GM19023 (cell line): ENCODE measurements at regions not wholly inside any gene's neighbourhood (a gene's known extent, or its start where the extent isn't known, plus 50 kb on each side); places are given as distances from the start of the nearest gene placed in this dataset.
"Not testable (repeated sequence)": the region's sequence is repeated elsewhere in the genome, so short reads cannot be mapped to it uniquely, and the experiment has no call there.

Experiments
- ATAC-seq: cut with Tn5 transposase; IDR thresholded peaks from one replicate; pipeline ENCODE4 v1.9.1; 2021; ENCODE audit warnings: mild to moderate bottlenecking, moderate library complexity; ENCODE audit not compliant: unreplicated experiment

DNA sequence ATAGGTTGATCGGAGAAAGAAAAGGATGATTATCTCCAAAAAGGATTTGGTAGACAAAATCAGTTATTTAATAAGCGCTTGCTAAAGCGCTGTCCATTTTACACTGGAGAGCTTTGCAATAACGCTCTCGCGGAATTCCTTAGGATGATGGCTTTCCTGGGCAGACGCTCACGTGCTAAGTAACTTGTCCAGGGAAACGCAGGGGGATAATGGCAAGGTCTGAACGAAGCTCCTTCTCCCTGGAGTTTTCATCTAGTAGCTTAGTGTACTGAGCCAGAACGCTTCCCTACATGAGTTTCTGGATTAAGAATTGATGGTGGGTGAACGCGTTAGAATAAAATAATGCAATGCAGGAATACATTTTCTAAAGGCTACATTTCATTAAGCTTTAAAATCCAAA lies 739.5 kb upstream of the SALL3 start:
- ATAC-seq: no peak

DNA sequence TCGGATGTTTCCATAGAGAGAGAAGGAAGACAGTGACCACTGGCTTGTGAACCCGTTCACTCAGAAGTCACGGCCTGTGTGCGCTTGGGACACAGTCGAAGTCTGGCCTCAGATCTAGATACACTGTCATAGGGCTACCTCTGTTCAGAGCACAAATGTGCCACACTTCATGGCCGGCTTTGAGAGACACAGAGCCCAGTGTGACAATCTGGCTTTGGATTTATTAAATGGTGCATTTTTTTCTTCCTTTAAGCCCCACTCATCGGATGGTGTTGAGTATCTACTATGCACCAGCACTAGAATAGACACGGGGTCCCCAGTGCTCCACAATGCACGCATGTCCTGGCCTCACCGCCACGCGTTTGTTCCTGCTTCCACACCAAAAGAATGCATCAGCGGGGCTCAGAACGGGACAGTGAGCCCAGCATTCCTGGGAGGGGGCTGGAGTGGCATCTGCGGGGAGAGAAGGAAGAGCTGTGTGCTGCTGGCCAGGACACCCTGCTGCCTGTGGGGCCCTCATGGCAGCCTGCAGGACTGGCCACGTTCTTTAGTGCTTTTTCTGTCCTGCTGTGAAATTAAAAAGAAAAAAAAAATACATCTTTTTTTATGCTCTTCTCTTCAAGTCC lies 738.9 kb upstream of the SALL3 start:
- ATAC-seq: no peak

DNA sequence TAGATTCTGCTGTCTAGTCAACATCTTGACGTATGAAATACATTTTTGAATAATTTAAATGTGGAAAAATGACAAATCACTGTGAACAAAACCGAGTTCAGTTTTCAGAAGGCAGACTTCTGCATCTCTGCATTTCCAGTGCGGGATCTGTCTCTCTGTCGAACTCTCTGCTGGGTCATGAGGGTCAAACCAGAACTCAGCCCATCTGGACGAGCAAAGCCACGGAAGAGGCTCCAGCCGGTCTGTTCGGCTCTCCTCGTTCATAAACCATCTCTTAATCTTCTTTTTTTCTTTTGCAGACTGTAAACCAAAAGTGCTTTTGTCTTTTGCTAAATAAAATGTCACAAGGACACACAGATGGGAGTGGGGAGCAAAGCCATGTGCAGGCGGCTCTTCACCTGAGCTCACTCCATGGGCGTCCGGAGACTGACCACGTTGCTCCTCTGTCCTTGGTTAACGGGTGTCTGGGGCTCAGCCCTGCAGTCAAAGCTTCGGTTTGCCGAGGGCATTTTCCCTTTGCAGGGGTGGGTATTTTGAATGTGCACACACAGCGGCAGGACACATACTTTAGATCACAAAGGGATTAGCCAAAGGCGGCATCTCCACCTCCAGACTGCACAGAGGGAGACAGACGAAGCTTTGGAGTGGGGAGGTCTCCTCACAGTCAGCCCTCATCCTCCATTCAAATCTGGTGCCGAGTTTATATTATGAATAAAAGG lies 737.9 kb upstream of the SALL3 start:
- ATAC-seq: no peak

DNA sequence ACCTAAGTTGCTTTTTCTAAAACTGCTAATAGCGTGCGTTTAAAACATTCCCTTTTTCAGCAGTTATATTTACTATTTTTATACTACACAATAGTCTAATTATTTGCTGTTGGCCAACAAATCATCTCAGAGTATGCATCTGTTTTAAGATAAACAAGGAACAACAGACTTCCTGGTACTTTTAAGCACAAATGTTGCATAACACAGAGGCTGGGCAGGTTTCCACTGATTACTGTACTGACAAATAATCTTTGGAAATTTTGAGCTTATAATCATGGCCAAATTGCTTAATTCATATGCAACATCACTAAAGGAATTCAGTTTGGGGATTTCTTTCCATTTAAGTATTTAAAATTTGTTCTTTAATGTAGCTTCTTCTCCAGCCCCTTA lies 737.4 kb upstream of the SALL3 start:
- ATAC-seq: no peak

DNA sequence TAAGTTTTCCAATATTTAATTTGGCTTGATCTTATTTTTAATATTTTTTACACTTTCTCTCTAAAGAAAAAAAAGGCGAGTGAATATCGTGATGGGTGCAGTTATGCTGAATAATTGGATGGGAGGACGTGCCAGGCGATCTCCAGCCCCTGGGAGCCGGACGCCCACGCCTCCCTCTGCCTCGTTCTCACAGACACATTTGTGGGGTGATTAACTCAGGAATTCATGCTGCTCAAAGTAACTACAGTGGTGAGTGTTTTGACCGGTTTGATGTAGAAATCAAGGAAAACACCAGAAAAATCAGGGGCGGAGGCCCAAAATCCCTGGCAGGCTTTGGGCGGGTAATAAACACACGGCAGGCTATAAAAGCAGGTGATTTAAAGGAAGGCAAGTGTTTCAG lies 736.8 kb upstream of the SALL3 start:
- no peak for ATAC-seq

DNA sequence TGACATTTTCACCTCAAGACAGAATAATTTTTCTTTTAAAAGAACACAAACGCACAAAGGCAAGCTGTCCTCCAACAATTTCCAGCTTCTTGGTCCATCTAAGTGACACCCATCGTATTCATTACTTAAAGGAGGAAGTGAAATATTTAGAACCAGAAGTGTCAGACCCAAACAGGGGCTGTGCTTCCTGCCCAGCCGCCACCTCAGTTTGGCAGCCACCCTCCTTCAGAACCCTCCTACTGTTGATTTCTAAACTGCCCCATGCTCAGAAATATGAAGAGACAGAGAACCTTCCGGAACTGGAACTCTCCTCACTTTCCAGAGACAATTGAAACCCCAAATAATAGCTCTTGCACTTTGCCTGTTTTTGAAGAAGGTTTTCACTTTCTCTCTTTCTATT lies 734.8 kb upstream of the SALL3 start:
- ATAC-seq: no peak

DNA sequence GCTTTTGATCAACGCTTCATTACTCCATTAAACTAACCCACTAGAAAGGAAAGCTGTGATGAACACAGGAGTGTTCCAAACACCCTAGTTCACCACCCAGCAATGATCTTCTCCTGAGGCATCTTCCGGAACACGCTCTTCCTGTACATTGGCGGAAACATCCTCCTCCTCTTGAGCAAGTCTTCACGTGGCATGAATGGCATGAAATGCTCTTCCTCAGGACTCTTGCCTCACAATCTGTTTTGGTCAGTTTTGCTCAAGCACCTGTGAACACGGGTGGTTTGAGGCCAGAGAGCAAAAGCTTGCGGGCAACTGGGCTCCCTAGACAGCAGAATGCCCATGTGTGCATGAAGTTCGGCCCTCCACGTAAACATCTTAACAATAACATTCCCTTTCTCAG lies 734.2 kb upstream of the SALL3 start:
- ATAC-seq: no peak

DNA sequence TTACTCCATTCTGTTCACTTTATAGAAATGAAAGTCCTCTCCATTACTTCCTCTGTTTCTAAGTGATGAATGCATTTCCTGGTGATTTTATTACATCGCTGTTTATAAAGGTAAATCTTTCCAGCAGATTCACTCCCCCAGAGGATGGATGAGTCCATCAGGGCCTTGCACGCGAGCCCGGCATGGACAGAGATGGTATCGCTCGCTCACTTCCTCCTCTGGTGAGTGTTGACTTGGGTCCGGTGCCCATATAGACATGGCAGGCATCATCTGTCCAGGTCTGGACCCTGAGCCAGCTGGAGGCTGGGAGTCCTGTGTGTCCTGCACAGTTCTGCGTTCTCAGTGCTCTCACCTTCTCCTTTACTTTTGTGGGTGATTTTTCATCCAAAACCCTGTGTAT lies 733.6 kb upstream of the SALL3 start:
- ATAC-seq: no peak

DNA sequence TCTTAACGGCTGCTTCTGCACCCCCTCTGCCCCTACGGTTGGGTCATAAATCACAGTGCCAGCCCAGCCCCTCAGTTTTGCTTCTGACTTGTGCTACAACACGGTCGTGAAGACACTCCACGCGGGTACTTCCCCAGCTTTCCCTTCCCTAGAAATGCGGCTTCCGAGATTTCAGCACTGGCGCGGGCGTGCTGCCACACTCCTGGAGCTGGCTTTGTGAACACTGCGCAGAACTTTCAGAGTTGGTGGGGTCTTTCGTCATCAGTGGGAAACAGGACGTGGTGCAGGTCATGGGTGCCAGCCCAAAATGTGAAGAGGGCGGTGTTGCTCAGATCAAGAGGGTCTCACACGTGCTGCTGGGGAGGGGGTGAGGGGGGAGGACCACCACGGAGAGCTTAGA lies 733.0 kb upstream of the SALL3 start:
- no peak for ATAC-seq

DNA sequence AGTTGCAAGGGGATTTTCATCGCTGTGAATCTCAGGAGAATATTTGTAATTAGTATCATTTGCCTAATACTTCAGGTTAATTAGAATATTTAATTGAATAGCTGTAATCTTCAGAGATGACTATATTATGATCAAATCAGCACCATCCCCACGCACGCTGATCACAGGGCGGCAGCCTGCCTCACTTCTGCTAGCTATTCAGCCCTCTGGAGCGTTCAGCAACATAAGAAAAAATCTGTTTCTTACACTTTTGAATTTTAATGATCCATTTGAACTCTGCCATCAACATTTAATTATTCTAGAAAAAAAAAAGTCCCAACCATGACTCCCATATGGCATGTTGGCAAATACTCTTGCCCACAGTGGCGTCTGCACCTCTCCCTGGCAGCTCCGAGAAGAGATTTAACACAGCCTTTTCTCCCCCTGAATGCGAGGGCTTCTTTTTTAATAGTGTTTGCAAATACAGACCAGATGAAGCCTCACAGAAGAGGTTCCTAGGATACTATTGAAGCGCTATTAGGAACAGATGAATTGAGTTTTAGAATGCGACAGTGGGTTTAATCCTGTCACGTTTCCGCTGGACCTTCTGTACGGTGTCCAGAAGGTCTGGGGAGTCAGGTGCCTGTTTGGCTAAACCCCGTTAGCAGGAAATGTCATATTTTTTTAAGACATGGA lies 731.9 kb upstream of the SALL3 start:
- ATAC-seq: no peak

DNA sequence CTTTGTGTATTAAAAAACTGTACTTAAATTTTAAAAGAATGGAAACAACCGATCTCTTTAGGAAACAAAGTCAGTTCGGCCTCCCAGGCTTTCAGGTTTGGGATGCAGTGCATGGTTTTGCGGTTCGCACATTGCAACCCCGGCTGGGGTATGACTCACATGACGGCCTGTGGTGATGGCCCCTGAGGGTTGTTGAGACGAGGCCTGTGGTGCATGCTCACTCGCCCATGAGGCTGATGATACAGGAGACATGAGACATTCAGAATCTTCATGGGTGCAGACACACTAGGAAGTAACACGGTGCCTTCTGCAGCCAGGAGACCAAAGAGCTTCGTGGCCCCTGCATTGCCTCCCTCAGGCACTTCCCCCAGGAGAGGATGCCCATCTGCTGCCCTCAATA lies 724.6 kb upstream of the SALL3 start:
- ATAC-seq: no peak

DNA sequence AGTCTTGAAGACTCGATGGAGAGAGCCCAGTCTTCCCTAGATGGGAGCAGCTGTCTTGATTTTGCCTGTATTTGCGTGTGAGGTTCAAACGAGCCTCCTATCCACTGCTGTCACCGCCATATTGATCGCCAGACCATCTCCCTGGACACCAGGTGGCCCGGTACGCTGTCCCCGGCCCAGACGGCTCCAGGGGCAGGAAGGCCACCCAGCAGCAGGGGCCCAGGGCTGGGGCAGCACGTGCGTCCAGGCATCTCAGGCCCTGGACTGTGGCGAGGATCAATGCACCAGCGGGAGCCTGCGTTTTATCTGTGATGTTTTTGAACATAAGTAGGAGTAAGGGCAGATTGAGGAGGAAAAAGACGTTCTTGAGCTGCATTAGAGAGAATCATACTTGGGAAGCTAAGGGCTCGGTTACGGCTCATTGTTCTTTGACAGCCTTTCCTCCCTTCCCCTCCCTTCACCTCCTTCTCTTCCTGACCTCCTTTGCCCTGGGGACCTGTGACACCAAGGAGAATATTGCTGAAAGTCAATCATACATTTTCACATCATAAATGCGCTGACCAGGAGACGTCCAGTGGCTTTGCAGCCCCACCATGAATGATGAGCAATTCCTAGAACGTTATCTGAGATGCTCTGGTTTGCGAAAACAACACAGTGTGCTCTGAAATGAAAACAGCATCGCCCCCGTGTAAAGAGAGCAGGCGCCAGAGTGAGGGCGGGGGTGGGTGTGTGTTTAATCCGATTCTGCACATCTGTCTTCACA lies 711.2 kb upstream of the SALL3 start:
- no peak for ATAC-seq

DNA sequence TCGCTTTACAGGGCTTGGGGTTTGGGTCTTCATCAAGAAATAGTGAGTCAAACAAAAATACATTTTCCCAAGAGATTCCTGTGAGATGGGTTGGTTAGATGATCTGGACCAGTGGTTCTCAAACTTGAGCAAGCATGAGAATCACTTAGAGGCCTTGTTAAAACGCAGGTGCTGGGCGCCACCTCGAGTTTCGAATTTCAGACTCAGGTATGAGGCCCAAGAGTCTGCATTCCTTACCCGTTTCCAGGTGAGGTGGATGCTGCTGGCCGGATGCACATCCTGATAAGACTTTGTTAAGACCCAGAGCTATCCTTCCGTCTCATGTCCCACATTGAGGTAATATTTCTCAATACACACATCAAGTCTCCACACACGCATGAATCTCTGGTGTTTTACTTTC lies 707.8 kb upstream of the SALL3 start:
- no peak for ATAC-seq

DNA sequence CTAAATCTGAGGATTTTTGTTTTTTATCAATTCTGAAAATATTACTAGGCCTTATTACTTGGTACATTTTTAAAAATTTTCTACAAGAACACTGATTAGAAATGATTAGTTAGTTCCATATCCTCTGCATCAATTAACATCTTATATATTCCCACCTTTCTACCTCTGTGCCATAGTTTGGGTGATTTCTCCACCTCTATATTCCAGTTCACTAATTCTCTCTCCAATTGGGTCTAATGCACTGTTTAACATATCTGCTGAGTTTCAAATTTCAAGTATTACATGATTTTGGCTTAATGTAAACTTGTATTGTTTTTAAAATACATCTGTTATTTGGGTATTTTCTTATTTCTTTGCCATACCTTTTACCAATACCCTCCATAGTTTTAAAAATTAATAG lies 705.7 kb upstream of the SALL3 start:
- ATAC-seq: no peak

DNA sequence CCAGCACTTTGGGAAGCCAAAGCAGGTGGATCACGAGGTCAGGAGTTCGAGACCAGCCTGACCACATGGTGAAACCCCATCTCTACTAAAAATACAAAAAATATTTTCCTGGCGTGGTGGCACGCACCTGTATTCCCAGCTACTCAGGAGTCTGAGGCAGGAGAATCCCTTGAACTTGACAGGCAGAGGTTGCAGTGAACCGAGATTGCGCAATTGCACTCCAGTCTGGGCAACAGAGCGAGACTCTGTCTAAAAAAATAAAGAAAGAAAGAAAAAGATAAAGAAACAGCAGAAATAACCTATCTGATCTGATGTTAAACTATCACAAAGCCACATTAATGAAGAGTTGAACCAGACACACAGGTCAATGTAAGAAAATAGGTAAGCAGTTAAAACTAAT lies 696.2 kb upstream of the SALL3 start:
- not testable (repeated sequence) for ATAC-seq

DNA sequence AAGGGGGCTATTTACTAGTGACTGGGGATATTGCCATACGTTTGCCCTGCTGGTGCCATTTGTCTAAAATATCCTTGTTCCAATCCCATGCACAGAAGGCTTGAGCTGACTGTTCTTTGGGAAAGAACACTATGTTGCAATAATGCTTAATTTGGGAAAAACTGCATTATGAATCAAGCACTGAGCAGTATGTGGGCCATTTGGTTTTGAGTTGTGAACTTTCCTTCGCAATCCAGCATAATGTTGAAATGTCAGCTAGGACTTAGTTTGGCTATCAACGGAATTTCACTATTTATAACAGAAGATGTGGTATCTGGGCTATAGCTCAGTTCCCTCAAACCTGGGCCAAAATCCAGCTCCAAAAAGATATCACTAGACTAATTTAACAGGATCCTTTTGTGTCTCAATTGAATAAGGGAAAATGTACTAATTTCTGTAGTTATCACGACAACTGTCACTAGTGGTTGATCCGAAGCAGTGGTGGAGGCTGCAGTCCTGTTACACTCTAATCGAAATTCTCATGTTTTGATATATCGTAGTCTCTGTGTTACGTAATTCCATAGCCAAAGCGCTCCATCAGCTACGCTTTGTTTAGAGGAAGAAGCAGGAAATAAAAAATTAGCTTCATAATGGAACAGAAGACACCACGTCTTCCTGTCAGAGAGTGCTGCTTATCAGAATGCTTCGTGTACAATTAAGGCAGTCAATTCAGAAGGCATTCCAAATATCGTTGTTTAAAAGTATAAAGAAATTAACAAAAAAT lies 686.8 kb upstream of the SALL3 start:
- ATAC-seq: no peak

DNA sequence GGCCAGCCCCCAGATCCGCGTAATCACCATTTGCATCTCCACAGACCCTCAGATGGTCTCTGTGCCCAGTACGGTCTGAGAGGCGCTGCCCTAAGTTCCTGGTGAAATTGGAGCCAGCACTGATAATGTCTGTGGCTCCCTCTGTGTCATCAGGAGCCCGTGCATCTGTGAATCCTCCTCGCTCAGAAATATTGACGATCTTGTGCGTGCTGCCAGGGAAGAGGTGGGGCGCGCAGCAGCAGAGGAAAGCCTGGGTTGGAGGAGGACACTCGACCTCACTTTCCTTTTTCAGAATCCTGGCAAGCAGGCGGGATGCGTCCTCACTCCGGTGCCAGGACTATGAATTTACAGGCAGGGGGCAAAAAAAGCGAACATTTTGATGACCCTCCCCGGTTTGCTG lies 686.1 kb upstream of the SALL3 start:
- no peak for ATAC-seq

DNA sequence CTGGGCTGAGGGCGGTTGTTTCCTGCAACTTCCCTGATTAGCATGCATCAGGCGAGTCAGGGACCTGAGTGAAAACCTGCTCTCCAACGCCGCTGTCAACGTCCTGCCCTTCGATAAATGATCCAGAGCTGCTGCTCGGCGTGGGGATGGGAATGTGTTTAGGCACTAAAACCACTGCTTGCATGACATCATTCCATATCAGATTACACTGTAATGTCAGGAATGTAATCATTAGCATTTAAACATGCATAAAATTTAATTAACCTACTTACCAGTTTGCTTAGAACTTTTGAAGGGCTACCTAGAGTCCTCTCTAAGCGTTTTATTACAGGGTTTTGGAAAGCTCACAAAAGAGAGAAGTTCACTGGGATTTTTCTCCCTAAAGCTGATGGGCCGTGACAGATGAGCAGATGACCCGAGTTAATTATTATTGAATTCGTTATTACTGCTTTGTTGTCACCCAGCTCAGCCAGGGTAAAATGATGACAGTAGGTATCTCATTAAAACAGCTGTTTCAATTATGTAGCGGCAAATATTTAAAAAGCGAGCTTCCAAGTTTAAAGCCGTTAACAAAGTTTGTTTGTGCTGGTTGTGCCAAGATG lies 685.6 kb upstream of the SALL3 start:
- ATAC-seq: no peak

DNA sequence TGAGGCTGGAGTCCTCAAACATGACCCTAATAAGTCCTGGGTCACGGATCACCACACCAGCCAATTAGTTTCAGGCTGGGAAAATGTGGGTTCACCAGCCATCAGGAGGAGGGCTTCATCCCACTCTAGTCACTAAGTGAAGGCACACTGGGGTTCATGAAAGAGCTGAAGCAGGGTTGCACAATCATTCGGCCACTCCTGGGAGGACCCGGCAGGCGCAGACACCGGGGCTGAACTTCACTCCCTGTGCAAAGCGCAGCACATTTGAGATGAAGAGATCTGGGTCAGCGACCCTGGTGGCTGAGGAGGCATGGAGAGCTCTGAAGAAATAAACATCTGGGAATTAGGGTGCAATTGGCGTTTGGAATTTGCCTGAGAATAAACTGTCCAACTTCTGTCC lies 684.4 kb upstream of the SALL3 start:
- ATAC-seq: no peak

DNA sequence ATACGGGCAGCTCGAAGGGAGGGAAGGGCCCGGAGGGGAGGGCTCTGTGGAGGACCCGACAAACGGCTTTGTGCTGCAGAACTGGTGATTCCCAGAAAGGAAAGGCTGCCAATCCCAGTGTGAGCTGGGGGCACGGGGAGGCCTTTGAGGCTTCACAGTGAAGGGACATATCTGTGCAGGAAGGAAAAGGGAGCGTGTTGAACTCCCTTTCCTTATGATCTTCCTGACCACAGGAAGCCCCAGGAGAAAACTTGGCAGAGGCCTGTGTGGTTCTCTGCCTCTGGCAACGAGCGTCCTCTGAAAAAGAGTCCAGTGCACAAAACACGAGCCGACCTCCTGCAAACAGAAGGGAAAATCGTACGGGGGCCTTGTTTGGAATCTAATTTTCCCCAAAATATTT lies 683.5 kb upstream of the SALL3 start:
- no peak for ATAC-seq

DNA sequence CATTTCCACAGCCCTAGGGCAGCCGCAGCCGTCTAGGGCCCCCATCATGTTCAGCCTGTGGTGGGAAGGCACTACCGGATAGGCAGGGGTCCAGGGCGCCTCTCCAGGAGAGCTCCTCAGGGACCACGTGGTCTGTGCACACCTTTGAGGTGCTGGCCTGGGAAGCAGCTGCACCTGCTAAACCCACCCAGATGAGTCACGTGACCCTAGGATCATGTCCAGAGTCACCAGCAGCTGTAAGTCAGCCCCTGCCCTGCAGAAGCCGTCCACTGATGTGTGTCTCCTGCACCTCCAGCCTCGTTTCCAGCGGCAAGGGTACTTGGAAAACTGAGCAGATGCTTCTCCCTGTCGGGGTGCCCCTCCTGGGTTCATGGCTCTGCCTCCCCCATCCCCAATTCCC lies 682.6 kb upstream of the SALL3 start:
- ATAC-seq: no peak
